Activated effector memory CD4-positive, alpha-beta T cell treated with anti-CD3 and anti-CD28 coated beads, Interleukin-2, amount 50 U/mL, for 16 hours (primary cell): ENCODE measurements at regions not wholly inside any gene's neighbourhood (a gene's known extent, or its start where the extent isn't known, plus 50 kb on each side); places are given as distances from the start of the nearest gene placed in this dataset.
"Not testable (repeated sequence)": the region's sequence is repeated elsewhere in the genome, so short reads cannot be mapped to it uniquely, and the experiment has no call there.

Experiments
- DNase-seq: peaks from one replicate; pipeline ENCODE4 v3.0.0-alpha.2; 2020

DNA sequence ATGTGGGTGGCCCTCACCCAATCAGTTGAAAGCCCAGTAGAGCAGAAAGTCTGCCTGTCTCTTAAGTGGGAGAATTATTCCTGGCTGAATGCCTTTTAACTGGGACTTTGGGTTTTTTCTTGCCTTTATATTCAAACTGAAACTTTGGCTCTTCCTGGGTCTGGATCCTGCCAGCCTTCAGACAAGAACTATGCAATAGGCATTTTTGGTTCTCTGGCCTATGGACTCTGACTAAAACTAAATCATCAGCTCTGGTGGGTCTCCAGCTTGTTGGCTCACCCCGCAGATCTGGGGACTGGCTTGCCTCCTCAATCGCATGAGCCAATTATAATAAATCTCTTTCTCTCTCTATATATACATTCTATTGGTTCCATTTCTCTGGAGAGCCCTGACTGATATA is 173.0 kb upstream of the IGF1 start:
- no peak for DNase-seq

DNA sequence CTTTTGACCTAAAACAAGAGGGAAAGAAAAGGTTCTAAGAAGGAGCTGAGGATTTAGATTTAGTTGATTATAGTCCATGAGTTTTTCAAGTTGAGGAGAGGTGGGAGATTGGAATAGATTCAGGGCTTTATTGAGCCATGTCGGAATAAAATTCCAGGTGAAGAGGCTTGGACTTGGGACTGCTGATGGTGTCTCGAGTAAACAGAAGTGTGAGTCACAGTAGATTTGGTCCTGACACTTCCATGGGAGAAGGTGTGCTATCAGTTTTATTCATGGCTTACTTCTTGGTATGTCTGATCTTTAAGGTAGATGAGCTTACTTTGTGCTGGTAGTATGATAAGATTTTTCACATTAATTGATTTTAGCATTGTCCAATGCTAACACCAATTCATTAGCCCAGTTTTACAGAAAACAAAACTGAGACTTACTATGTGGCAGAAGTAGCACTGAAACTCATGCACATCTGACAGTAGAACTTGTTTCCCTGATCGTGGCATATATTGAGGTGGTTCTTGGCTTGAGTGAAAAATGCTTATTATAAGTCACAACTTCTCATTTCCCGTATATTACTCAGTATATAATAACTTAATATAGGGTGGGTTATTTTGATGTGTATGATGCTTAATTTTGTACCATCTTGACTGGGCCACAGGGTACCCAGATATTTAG is 172.4 kb upstream of the IGF1 start:
- DNase-seq, result no peak

DNA sequence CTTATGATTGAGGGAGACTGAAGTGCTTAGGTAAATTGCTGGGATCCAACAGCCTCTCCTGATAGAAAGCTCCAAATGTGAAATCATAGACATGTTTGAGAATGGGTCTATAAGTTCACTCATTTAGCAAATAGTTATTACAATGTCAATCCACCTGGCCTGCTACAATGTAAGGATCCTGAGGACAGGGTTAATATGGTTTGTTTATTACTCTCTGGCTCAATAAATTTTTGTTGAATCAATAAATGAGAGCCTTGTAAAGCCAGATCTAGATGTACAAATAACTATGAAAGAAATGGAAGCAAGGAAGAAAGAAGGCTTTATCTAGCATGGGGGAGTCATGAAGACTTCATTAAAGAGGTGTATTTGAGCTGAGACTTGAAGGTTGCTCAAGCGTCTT is 165.6 kb upstream of the IGF1 start:
- DNase-seq, result no peak

DNA sequence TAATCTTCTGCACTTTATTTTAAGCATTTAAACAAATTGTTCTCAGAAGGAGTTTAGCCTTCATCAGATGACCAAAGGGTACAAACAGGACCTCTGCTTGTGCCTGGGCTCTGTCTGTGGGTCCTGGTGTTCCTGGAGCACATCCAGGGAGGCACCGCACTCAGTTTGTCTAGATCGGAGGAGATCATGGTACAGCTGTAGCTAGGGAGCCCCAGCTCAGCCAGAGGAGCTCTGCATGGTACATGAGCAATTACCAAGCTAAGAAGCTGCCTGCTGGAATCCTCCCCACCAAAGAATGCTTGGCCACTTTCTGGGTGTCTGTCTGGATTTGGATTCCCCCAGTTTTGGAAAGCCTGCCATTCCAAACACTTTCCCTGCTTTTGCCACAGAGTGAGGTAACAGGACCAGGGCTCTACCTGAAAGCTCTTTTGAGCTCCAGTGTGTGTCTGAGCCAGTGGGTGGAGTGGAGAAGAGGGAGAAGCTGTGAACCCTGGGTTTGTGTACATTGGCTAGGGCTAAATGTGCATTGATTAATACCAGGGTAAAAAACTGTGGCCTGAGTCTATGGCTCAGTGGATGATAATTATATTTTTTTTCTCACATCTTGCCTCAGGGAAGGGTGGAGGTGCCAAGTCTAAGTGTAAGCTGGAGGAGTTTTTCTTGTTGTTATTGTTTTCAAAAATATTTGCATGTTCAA is 163.7 kb upstream of the IGF1 start:
- DNase-seq, result no peak

DNA sequence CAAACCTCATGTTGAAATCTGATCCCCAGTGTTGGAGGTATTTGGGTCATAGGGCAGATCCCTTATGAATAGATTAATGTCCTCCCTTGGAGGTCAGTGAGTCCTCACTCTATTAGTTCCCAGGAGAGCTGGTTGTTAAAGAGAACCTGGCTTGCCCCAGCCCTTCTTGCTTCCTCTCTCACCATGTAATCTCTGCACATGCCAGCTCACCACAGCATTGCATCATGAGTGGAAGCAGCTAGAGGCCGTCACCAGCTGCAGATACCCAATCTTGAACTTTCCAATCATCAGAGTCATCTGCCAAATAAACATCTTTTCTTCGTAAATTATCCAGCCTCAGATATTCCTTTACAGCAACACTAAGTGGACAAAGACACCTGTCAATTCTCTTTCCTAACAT is 161.8 kb upstream of the IGF1 start:
- no peak for DNase-seq

DNA sequence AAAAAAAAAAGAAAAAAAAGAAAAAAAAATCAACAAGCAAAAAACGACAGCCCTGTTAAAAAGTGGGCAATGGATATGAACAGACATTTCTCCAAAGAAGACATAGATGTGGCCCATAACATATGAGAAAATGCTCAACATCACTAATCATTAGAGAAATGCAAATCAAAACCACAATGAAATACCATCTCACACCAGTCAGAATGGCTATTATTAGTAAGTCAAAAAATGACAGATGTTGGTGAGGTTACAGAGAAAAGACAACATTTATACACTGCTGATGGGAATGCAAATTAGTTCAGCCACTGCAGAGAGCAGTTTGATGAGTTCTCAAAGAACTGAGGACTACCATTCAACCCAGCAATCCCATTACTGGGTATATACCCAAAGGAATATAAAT is 160.3 kb upstream of the IGF1 start:
- DNase-seq, result not testable (repeated sequence)

DNA sequence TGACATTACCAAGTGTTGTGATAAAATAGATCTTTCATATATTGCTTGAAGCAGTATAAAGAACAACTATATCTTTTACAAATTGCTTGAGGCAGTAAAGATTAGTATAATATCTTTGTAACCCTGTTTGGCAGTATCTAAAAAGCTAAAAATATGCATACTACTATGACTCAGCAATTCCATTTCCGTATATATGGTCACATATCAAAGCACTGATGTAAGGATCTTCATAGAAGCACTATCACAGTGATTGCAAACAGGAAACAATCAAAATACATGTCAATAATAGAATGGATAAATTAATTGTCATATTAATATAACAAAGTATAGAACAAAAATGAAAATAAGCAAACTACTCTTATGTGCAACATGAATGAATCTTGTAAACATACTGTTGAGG is 158.4 kb upstream of the IGF1 start:
- no peak for DNase-seq

DNA sequence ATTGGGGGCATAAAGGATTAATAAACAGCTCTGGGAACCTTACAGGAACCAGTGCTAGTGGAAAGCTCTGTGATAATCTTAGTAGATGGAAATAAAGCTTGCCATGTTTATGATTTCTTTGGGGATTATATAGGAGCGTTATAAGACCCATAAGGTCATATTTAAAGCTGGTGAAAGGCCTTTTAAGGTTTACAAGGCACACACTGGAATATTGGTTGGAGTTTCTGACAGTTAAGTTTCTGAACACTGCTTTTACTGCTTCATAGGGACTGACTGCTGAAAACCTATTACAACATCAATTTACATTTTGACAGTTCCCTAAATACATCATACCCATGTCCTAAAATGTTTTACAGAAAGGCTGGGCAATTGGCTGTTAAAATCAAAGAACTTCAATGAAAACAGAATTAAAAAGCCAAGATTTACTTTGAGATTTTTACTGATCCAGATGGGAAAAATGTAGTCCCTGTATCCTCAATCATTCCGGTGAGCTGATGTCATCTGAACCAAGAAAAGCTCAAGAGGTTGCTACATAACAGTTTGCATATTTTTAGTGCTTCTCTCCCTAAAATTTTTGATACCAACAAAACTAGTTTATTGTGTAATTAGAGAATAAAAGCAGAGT is 153.7 kb upstream of the IGF1 start:
- DNase-seq, result no peak

DNA sequence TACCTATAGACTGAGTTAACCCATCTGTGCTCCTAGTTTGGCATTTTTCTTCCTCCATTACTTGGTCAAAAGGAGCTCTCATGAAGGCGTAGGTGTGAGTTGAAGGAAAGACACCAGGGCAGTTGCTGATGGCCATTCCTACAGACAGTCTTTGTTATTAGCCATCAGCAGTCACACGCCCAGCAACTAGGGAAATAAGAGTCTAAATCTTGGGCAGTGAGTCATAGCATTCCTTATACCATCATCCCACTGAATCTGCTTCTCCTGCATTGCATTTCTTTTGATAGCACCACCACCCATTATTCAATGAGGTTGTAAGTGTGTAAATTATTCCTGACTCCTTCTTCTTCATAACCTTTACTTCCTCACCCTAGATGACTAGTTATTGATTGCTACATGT is 150.9 kb upstream of the IGF1 start:
- DNase-seq, result no peak

DNA sequence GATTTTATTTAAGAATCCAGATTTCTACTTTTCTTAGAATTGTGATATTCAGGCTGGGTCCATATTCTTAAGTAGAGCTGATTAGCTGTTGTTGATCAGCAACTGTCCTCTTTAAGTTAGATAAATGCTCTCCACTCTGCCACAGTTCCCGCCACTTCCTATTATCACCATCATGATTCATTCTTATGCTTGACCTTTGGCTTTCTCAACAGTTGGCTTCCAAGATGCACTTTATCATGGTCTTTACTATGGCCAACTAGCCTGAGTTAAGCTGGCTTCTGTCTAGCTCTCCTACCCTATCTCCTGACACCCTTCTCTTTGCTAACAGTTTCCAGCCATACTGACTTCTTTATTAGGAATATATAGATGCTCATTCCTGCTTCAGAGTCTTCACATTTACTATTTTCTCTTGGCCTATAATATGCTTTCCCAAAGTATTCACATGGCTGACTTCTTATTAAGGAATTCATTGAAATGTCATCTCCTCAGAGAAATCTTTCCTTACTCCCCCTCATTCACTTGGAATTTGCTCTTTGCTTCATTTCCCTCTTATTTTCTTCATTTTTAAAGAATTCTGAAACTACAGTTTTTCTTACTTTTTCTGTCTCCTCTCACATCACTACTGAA is 149.0 kb upstream of the IGF1 start:
- DNase-seq, result no peak

DNA sequence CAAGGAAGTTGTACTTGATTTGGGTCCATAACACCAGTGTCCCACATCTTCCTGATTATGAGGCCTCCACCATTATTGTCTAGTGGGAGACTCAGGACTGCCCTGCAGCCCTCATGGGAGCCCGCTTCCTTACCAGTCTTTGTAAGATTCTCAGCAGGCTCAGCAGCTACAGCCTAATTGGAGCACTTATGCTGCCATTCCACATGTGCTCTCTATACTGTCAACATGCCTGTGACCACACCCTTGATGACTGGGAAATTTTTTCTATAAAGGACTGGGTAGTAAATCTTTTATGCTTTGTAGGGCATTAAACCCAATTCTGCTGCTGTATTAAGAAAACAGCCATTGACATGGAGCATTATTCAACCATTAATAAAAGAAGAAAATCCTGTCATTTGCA is 145.5 kb upstream of the IGF1 start:
- DNase-seq, result no peak

DNA sequence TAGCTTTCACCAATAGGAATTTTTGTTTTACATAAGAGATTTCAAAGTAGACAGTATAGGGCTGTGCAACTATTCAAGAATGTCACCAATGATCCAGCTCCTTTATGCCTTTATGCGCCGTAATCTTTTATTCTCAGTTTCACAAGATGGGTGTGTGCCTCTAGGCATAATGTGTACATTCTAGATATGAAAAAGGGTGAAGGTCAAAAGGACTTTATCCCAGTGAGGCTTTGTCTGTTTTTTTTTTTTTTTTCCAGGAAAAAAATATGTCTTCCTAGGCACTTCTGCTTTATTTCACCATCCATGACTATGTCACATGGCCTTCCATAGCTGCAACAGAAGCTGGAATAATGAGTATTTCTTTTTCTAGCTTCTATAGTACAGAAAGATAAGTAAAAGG is 142.3 kb upstream of the IGF1 start:
- no peak for DNase-seq

DNA sequence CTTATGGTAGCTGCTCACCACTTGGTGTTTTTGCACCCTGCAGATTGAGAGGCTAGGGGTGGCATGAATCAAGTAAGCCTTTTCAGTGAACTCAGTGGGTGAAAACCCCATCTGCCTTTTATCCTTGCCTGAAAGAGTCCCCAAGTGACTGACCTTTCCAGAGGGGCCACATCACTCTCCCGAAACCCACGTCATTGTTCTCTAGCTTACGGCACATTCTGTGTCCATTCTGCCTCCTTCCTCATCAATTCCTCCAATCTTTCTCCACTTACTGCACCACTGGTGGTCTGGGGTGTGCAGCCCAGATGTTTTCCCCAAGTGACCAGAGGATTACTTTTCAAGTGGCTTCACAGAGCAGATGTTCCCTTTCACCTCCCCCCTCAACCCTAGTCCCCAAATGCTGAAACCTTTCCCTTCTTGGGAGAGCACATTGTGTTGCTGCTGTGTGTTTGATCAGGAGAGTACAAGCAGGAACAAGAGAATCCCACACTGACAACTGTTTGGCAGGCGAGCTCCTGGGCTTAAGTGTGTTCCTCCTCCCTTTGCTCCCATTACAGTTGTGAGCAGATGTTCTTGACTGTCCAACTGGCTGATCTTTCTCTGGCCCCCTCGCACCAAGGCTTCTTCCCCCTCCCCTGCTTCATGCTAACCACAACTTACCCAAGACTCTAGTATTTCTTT is 138.0 kb upstream of the IGF1 start:
- no peak for DNase-seq

DNA sequence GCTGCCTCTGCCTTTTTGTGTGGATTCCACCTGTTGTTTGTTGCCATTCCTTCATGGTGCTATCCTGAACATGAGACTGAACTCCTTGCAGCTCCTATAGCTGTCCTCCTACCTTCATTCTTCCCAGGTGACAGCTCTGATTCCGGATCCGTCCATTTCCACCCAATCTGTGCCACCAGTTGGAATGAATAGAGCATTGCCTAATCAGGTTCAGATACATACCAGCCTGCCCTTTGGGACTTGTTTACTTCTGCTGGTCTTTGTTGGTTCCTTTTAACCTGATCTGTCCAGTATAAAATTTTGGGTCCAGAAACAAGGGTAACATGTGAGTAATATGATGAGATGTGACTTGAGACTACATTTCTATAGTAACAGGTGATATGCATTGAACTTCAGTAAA is 136.3 kb upstream of the IGF1 start:
- no peak for DNase-seq

DNA sequence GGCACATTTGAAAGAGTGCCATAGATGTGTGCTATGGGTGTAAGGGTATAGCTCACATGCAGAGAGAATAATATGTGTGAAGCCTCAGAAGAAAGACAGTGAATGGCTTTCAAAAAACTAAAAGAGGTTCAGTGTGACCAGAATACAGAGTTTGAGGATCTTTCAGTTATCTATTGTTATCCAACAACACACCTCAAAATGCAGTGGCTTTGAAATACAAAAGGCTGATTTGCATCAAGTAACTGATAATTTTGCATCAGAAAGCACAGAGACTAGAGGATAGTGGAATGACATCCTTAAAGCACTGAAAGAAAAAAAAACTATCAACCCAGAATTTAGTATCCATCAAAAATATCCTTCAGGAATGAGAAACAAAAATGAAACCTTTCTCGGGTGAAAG is 131.6 kb upstream of the IGF1 start:
- DNase-seq, result no peak

DNA sequence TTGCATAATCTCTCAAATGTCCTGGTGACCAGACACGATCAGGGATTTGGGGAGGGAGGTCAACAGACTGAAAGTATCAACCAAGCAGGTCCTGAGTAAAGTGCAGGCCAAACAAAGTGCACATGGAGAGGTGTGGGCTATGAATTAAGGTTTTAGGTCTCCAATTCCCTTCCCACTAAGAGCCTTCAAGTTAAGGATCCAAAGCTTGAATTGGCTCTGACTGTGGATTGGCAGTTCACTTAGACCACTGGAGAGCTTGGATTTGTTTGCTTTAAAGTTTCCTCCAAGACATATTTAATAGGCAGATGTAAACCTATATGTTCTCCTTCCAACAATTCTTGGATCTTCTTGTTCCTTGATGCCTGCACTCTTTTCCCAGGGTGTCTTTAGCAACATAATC is 129.6 kb upstream of the IGF1 start:
- DNase-seq, result no peak

DNA sequence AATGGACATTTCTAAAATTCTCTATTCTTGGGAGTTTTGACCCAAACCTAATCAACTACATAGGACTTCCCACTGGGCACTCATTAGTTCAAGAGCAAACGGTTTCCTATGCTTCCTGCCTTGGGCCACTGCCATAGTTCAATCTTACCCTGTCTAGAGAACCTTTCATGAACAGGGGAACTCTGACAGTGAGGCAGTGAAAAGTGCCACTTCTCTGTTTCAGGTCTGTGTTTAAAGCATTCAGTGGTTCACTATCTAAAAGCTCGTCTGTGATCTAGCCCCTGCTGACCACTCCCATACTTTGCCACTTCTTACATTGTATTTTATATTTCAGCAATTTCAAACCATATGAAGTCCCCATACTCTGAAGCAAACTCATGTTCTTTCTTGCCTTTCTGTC is 122.7 kb upstream of the IGF1 start:
- DNase-seq, result no peak

DNA sequence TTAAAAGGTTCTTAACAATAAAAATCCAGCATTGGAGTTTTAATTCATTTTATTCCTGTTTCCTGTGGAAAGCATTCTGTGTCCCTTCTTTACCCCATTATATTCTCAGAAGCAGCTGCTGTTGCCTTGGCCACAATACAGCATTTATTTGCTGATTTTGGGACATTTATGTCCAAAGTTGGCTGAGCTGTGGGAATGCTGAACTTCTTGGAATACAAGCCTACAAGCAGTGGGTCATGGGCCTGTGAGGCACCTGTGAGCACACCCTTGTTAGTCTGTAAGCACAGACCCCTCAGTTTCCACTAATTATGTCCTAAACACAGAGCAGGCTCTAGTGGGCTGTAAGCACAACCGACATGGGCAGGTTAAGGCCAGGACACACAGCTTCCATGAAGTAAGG is 122.2 kb upstream of the IGF1 start:
- no peak for DNase-seq

DNA sequence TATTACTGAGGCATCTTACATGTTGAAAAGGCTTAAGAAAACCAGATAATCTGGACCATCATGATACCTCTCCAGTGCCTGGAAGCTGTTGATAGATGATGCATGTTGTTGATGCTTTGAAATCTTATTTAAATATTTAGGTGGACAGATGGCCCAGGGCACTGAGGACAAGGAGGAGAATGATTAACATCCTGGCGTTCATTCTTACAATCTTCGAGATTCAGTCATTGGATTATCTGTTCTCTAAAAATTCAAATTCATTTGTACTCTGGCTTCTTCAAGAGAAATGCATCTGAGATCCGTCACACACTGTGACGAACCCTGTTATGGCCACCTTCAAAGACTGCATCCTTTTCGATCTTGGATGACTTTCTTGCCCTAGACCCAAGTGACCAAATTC is 121.3 kb upstream of the IGF1 start:
- no peak for DNase-seq

DNA sequence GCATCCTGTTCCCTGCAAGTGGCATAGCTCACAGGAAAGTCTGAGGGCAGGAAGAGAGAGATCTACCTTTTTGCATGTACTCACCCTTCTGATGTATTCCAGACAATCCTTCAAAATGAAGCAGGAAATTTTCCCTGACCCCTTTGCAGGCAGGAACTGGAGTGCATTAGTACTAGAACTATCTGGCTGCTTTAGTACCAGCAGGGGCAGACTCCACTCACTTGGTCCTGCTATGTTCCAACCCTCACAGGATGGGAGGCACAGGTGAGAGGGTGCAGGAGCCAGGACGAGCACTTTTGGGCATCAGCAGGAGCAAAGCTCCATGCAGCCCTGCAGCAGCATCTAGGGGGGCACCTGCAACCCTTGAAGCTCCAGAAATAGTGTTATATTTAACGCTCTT is 116.3 kb upstream of the IGF1 start:
- DNase-seq, result no peak

DNA sequence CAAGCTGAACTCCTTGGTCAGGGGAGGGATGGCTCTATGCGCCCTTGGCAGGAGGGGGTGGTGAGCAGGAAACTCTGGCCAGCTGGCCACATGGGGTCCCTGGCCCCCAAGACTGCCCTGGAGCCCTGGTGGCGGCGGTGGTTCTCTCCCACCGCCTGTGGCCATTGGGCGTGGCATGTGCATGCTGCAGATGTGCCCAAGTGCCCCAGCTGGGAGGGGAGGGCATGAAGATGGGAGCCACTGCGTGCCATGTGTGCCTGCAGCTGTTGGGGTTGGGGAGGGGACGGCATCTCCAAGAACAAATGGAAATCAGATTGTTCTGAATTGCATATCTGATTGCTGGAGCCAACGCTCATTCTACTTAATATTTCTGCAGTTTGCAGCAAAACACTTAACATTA is 115.7 kb upstream of the IGF1 start:
- no peak for DNase-seq

DNA sequence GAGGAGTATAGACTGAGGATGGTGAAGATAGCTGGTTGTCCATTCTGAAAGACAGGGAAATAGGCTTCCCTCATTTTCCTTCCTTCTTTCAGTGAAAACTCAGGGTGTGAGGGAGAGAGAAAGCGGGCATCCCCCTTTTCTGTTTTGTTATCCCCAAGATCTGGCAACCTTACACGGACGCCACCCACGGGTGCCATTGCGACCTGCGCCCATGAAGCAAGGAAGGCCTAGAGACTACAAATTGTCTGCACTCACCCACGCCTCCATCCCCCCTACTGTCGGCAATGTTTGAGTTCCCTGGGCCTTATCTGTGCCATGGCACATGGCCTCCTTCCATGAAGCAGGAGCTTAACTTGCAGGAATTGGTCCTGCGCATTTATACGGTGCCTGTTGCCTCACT is 115.0 kb upstream of the IGF1 start:
- no peak for DNase-seq

DNA sequence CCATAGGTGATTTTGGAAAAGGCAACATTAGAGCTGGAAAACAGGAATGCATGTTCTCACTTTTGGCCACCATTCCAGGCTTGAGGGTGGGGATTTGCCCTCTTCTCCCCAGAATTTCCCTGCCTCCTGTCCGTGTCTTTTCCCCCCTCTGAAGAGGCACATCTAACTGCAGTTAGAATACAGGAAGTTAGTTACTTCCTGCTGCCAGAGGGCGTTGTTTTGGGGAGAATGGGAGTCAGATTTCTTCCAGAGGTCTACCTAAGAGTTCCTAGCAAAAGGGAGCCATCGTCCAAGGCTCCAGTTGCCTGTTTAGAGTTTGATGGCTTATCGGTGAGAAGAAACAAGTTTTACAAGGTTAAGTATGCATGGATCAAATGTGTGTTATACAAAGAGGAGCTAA is 112.8 kb upstream of the IGF1 start:
- DNase-seq, result no peak

DNA sequence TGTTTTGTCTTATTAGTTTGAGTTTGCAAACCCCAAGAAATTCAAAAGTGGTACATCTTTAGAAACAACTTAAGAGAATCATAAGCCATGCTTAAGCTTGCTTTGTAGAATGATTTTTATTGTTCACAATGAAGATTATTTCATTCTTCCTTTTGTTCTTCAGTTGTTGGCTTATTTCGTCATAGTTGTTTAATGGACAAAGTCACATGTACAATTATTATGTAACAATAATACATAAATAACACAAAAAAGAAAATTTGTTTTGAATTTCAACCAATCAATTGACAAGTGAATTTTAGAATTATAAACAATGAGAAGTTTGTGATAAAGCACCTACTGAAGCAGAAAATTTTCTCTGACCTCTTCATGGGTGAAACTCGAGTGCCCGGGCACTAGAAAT is 111.8 kb upstream of the IGF1 start:
- no peak for DNase-seq
